Nephron (organoid): ENCODE measurements at regions not wholly inside any gene's neighbourhood (a gene's known extent, or its start where the extent isn't known, plus 50 kb on each side); places are given as distances from the start of the nearest gene placed in this dataset.
A peak's percentile ranks its signal among the peaks of the same experiment; 100 is the strongest.

Experiments used
- H3K27ac Mint-ChIP-seq, 3 experiments: 2 replicates each; pipeline ENCODE4 v1.8.0; 2020; ENCODE audit warnings: mixed read lengths in 3 of 3, mild to moderate bottlenecking in 2 of 3, moderate library complexity in 1 of 3
- H3K27me3 Mint-ChIP-seq: 2 replicates; pipeline ENCODE4 v1.8.0; 2021; ENCODE audit warnings: low read depth, mild to moderate bottlenecking, moderate library complexity, mixed read lengths
- H3K36me3 Mint-ChIP-seq: 2 replicates; pipeline ENCODE4 v1.8.0; 2020; ENCODE audit warnings: low read depth, mixed read lengths
- H3K4me1 Mint-ChIP-seq: 2 replicates; pipeline ENCODE4 v1.8.0; 2020; ENCODE audit warnings: mixed read lengths
- H3K4me3 Mint-ChIP-seq, 3 experiments: 2 replicates each; pipeline ENCODE4 v1.8.0; 2020; ENCODE audit warnings: mild to moderate bottlenecking in 3 of 3, mixed read lengths in 3 of 3, moderate library complexity in 2 of 3
- H3K9me3 Mint-ChIP-seq: 2 replicates; pipeline ENCODE4 v1.8.0; 2020; ENCODE audit warnings: mixed read lengths
- TF ChIP-seq, protein P1 (sequence below), 3 experiments: fragments of 200-600 bp; sonication (generic); IDR thresholded peaks; one replicate each; pipeline ENCODE4 v1.5.0; 2021; ENCODE audit warnings: antibody characterized with exemption in 3 of 3; ENCODE audit not compliant: unreplicated experiment in 3 of 3

DNA sequence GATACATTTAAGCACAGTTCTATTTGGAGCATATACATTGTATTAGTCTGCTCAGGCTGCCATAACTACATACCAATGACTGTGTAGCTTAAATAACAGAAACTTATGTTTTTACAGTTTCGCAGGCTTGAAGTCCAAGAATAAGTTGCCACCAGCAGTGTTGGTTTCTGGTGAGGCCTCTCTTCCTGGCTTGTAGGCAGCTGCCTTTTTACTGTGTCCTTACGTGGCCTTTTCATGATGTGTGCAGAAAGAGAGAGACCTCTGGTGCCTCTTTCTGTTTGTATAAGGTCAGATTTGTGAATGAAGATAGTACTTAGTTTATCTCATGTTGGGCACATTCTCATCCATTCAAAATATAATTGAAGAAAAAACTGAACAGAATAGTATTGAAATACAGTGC lies 636.6 kb downstream of the FLRT2 start:
- Mint-ChIP-seq H3K4me1 (no peaks in the 10 kb centered on the region), H3K9me3 (peaks cover 7% of the 10 kb centered on the region), H3K27ac (no peak overlapping the region), H3K36me3 (no peaks in the 10 kb centered on the region), H3K4me3 (no peak overlapping the region), H3K27me3 (no peaks in the 10 kb centered on the region)
- TF ChIP-seq, protein P1, sequence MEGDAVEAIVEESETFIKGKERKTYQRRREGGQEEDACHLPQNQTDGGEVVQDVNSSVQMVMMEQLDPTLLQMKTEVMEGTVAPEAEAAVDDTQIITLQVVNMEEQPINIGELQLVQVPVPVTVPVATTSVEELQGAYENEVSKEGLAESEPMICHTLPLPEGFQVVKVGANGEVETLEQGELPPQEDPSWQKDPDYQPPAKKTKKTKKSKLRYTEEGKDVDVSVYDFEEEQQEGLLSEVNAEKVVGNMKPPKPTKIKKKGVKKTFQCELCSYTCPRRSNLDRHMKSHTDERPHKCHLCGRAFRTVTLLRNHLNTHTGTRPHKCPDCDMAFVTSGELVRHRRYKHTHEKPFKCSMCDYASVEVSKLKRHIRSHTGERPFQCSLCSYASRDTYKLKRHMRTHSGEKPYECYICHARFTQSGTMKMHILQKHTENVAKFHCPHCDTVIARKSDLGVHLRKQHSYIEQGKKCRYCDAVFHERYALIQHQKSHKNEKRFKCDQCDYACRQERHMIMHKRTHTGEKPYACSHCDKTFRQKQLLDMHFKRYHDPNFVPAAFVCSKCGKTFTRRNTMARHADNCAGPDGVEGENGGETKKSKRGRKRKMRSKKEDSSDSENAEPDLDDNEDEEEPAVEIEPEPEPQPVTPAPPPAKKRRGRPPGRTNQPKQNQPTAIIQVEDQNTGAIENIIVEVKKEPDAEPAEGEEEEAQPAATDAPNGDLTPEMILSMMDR (IDR thresholded peaks at IDR 0.05; ENCODE audit: unreplicated experiment in 3 of 3) = no peak

DNA sequence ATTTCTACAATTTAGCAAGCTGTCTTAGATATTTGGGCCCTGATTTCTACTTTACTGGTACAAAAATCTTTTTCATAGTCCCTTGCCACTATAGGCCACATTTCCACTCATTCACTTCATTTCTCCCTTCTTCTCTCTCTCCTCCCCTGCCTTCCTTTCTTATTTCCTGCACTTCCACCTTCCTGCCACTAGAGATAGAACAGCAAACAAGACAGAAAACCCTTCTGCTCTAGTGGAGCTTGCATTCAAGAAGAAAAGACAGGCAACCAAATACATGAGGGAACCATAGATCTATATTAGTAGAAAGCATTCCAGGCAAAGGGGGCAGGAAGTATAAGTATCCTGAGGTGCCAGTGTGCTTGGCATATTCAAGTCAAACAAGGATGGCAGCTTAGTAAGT lies 623.5 kb downstream of the FLRT2 start:
- no peaks in the 10 kb centered on the region for H3K36me3 Mint-ChIP-seq
- no peak overlapping the region for H3K27ac Mint-ChIP-seq
- TF ChIP-seq, protein P1 (IDR thresholded peaks at IDR 0.05; ENCODE audit: unreplicated experiment in 3 of 3) = peak in 1 of 3 experiments; percentile 19
- no peaks in the 10 kb centered on the region for H3K4me1 Mint-ChIP-seq
- H3K4me3 Mint-ChIP-seq = no peak overlapping the region
- no peaks in the 10 kb centered on the region for H3K27me3 Mint-ChIP-seq
- no peaks in the 10 kb centered on the region for H3K9me3 Mint-ChIP-seq

DNA sequence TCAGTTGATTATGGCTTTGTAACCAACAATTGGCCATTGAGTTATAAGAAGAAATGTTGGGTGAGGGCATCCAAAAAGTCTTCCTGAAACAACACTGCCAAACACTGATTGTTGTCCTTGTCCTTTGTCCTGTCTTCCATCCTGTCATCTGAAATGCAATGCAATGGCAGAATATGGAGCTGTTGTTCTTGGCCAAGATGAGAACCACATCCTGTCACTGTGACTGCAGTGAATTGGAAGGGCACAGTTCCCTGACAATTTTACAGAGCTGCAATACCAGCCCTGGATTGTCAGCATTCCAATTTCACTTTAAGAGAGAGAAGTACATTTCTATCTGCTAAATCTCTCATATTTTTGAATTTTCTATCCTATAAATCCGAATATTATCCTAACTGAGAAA lies 613.3 kb downstream of the FLRT2 start:
- Mint-ChIP-seq H3K27me3 (no peaks in the 10 kb centered on the region), H3K4me3 (no peak overlapping the region), H3K36me3 (no peaks in the 10 kb centered on the region), H3K4me1 (no peaks in the 10 kb centered on the region), H3K27ac (no peak overlapping the region), H3K9me3 (no peaks in the 10 kb centered on the region)
- TF ChIP-seq, protein P1 (IDR thresholded peaks at IDR 0.05; ENCODE audit: unreplicated experiment in 3 of 3) = no peak

DNA sequence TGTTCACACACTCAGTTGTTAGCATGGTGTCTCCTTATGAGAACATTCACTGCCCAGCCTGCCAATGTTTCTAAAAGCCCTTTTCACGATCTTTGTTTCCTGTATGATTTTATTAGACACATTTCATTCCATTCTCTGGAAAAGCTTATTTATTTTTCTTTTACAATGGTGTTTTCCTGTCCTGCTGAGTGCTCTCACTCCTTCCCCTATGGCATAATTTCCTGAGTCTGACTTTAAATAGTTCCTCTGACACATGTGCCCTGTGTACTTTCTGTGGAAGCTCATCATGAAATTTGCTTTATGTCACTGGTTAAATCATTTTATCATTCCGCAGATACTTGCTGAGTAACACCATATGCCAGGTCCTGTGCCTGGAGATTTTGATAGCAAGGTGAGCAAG lies 612.0 kb downstream of the FLRT2 start:
- Mint-ChIP-seq H3K9me3 (peaks cover under 1% of the 10 kb centered on the region), H3K4me1 (no peaks in the 10 kb centered on the region), H3K4me3 (no peak overlapping the region), H3K27me3 (no peaks in the 10 kb centered on the region), H3K36me3 (no peaks in the 10 kb centered on the region), H3K27ac (no peak overlapping the region)
- TF ChIP-seq, protein P1 (IDR thresholded peaks at IDR 0.05; ENCODE audit: unreplicated experiment in 3 of 3) = no peak

DNA sequence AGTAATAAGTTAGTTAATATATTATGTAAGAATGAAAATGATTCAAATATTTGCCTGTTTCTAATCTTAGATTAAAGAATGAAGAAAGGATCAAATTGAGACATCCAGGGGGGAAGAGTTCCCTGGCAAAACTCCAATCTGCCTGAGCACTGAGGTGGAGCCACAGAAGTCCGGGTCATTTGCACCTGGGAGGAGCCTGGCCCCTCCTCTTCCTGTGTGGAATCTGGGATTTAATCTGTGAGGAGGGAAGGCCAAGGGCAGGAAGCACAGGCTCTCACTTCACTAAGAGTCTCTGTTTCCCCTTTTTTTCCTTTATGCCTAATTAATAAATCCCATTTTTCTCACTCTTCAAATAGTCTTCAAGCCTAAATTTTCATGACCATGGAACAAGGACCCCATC lies 599.5 kb downstream of the FLRT2 start:
- H3K36me3 Mint-ChIP-seq = no peaks in the 10 kb centered on the region
- no peaks in the 10 kb centered on the region for H3K27me3 Mint-ChIP-seq
- no peak overlapping the region for H3K27ac Mint-ChIP-seq
- no peaks in the 10 kb centered on the region for H3K9me3 Mint-ChIP-seq
- no peak overlapping the region for H3K4me3 Mint-ChIP-seq
- TF ChIP-seq, protein P1 (IDR thresholded peaks at IDR 0.05; ENCODE audit: unreplicated experiment in 3 of 3) = no peak
- no peaks in the 10 kb centered on the region for H3K4me1 Mint-ChIP-seq

DNA sequence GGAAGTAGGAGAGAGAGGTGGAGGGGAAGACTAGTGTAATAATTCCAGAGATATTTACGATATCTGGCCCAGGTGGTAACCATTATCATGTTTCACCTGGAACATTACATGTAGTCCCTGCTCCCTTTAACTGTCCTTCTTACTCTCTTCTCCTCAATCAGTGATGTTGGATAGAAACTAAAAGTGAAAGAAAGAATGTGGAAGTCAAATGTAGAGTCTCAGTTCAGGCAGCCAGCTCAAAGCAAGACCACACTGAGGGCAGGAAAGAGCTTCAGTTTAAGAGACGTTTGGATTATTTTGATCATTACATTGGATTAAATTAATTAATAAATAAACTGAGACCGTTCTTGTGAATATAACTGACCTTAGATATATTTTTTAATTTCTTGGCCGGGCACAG lies 594.4 kb downstream of the FLRT2 start:
- TF ChIP-seq, protein P1 (IDR thresholded peaks at IDR 0.05; ENCODE audit: unreplicated experiment in 3 of 3) = no peak
- no peaks in the 10 kb centered on the region for H3K36me3 Mint-ChIP-seq
- H3K27ac Mint-ChIP-seq = no peak overlapping the region
- no peak overlapping the region for H3K4me3 Mint-ChIP-seq
- peaks cover 1% of the 10 kb centered on the region for H3K9me3 Mint-ChIP-seq
- H3K27me3 Mint-ChIP-seq = no peaks in the 10 kb centered on the region
- H3K4me1 Mint-ChIP-seq = no peaks in the 10 kb centered on the region
